H9 (cell line): ENCODE measurements at regions not wholly inside any gene's neighbourhood (a gene's known extent, or its start where the extent isn't known, plus 50 kb on each side); places are given as distances from the start of the nearest gene placed in this dataset.

Experiments
- DNase-seq: peaks from one replicate; pipeline ENCODE4 v3.0.0-alpha.2; 2017
- H2AFZ ChIP-seq: one replicate; pipeline ENCODE4 v1.6.1; 2013; ENCODE audit warnings: mild to moderate bottlenecking, low read length, control low read depth, moderate library complexity
- H2AK5ac ChIP-seq: 2 replicates; pipeline ENCODE4 v1.6.1; 2013; ENCODE audit warnings: low read length, control low read depth, mixed read lengths; ENCODE audit not compliant: insufficient read length
- H2BK120ac ChIP-seq: one replicate; pipeline ENCODE4 v1.6.1; 2013; ENCODE audit warnings: low read depth, mild to moderate bottlenecking, low read length, control low read depth, inconsistent platforms; ENCODE audit not compliant: poor library complexity, severe bottlenecking
- H2BK12ac ChIP-seq: 2 replicates; pipeline ENCODE4 v1.6.1; 2013; ENCODE audit warnings: low read length, control low read depth, mixed read lengths, low read depth; ENCODE audit not compliant: insufficient read length
- H2BK15ac ChIP-seq: 2 replicates; pipeline ENCODE4 v1.6.1; 2013; ENCODE audit warnings: low read depth, low read length, control low read depth
- H2BK20ac ChIP-seq: one replicate; pipeline ENCODE4 v1.6.1; 2013; ENCODE audit warnings: low read depth, mild to moderate bottlenecking, low read length, control low read depth, inconsistent platforms; ENCODE audit not compliant: poor library complexity, severe bottlenecking
- H2BK5ac ChIP-seq: 2 replicates; pipeline ENCODE4 v1.6.1; 2013; ENCODE audit warnings: low read length, control low read depth, mixed read lengths; ENCODE audit not compliant: insufficient read length
- H3K14ac ChIP-seq: 2 replicates; pipeline ENCODE4 v1.6.1; 2013; ENCODE audit warnings: low read length, control low read depth; ENCODE audit not compliant: insufficient read depth
- H3K18ac ChIP-seq: 2 replicates; pipeline ENCODE4 v1.6.1; 2013; ENCODE audit warnings: low read depth, mild to moderate bottlenecking, mixed read lengths, low read length, control low read depth; ENCODE audit not compliant: insufficient read length
- H3K23ac ChIP-seq: 2 replicates; pipeline ENCODE4 v1.6.1; 2013; ENCODE audit warnings: low read length, control low read depth, mixed read lengths, low read depth; ENCODE audit not compliant: insufficient read length
- H3K23me2 ChIP-seq: 2 replicates; pipeline ENCODE4 v1.6.1; 2013; ENCODE audit warnings: low read depth, mild to moderate bottlenecking, mixed read lengths, low read length, control low read depth; ENCODE audit not compliant: insufficient read length, poor library complexity, severe bottlenecking
- H3K27ac ChIP-seq: 2 replicates; pipeline ENCODE4 v1.5.1; 2013; ENCODE audit warnings: low read length, control low read depth, mixed read lengths, low read depth; ENCODE audit not compliant: insufficient read length
- H3K27me3 ChIP-seq: 2 replicates; pipeline ENCODE4 v1.6.1; 2013; ENCODE audit warnings: low read length, control low read depth, inconsistent platforms; ENCODE audit not compliant: insufficient read depth
- H3K4ac ChIP-seq: 2 replicates; pipeline ENCODE4 v1.6.1; 2013; ENCODE audit warnings: low read depth, mild to moderate bottlenecking, control low read depth, inconsistent platforms, low read length, moderate library complexity
- H3K4me1 ChIP-seq: 2 replicates; pipeline ENCODE4 v1.6.1; 2013; ENCODE audit warnings: low read length, control low read depth, inconsistent platforms; ENCODE audit not compliant: insufficient read depth
- H3K4me2 ChIP-seq: 2 replicates; pipeline ENCODE4 v1.6.1; 2013; ENCODE audit warnings: low read length, control low read depth, mixed read lengths; ENCODE audit not compliant: insufficient read length, insufficient read depth
- H3K56ac ChIP-seq: 2 replicates; pipeline ENCODE4 v1.6.1; 2013; ENCODE audit warnings: low read depth, mild to moderate bottlenecking, mixed read lengths, low read length, control low read depth; ENCODE audit not compliant: insufficient read length
- H3K79me1 ChIP-seq: 2 replicates; pipeline ENCODE4 v1.6.1; 2013; ENCODE audit warnings: low read depth, mild to moderate bottlenecking, moderate library complexity, low read length, control low read depth, inconsistent platforms; ENCODE audit not compliant: insufficient read depth, poor library complexity, severe bottlenecking
- H3K79me2 ChIP-seq: 2 replicates; pipeline ENCODE4 v1.6.1; 2013; ENCODE audit warnings: low read length, control low read depth, inconsistent platforms; ENCODE audit not compliant: insufficient read depth
- H3K9ac ChIP-seq: 2 replicates; pipeline ENCODE4 v1.6.1; 2013; ENCODE audit warnings: low read length, control low read depth, mixed read lengths; ENCODE audit not compliant: insufficient read length; ENCODE audit errors: extremely low read depth
- H3K9me3 ChIP-seq: one replicate; pipeline ENCODE4 v1.6.1; 2013; ENCODE audit warnings: low read depth, low read length, inconsistent platforms; ENCODE audit not compliant: control insufficient read depth
- H3T11ph ChIP-seq: one replicate; pipeline ENCODE4 v1.6.1; 2013; ENCODE audit warnings: mild to moderate bottlenecking, low read length, control low read depth, inconsistent platforms
- H4K20me1 ChIP-seq: one replicate; pipeline ENCODE4 v1.6.1; 2013; ENCODE audit not compliant: control insufficient read depth, insufficient read length, insufficient read depth
- H4K5ac ChIP-seq: 2 replicates; pipeline ENCODE4 v1.6.1; 2013; ENCODE audit warnings: low read depth, mild to moderate bottlenecking, mixed read lengths, low read length, control low read depth; ENCODE audit not compliant: insufficient read length
- H4K8ac ChIP-seq: replicated peaks from 2 replicates; pipeline ENCODE4 v1.6.1; 2013; ENCODE audit warnings: low read length, control low read depth, mixed read lengths, low read depth; ENCODE audit not compliant: insufficient read length
- H4K91ac ChIP-seq: 2 replicates; pipeline ENCODE4 v1.6.1; 2013; ENCODE audit warnings: low read depth, mild to moderate bottlenecking, moderate library complexity, mixed read lengths, low read length, control low read depth; ENCODE audit not compliant: insufficient read length
- H3K27ac Mint-ChIP-seq, 3 experiments: 2 replicates in 2 of 3; 3 replicates in 1 of 3; pipeline ENCODE4 v1.8.0; 2020 to 2021; ENCODE audit warnings: mixed read lengths in 3 of 3, mild to moderate bottlenecking in 1 of 3, moderate library complexity in 1 of 3
- H3K27me3 Mint-ChIP-seq: 2 replicates; pipeline ENCODE4 v1.8.0; 2021; ENCODE audit warnings: low read depth, mild to moderate bottlenecking, moderate library complexity, mixed read lengths
- H3K36me3 Mint-ChIP-seq, 3 experiments: 2 replicates in 2 of 3; 3 replicates in 1 of 3; pipeline ENCODE4 v1.8.0; 2020 to 2021; ENCODE audit warnings: low read depth in 3 of 3, mixed read lengths in 3 of 3; ENCODE audit not compliant: insufficient read depth in 1 of 3
- H3K4me1 Mint-ChIP-seq, 2 experiments: 2 replicates each; pipeline ENCODE4 v1.8.0; 2020; ENCODE audit warnings: mixed read lengths in 2 of 2
- H3K4me3 Mint-ChIP-seq, 2 experiments: 2 replicates in 1 of 2; 3 replicates in 1 of 2; pipeline ENCODE4 v1.8.0; 2020 to 2021; ENCODE audit warnings: mild to moderate bottlenecking in 2 of 2, mixed read lengths in 2 of 2, moderate library complexity in 1 of 2
- H3K9me3 Mint-ChIP-seq, 2 experiments: 2 replicates in 1 of 2; 3 replicates in 1 of 2; pipeline ENCODE4 v1.8.0; 2020; ENCODE audit warnings: mild to moderate bottlenecking in 2 of 2, mixed read lengths in 2 of 2, moderate library complexity in 1 of 2
- CTCF ChIP-seq: fragments of 200-600 bp; sonication (generic); conservative IDR thresholded peaks from 3 replicates; pipeline ENCODE4 v1.8.0; 2021; ENCODE audit warnings: antibody characterized with exemption, mild to moderate bottlenecking
- WGBS: extraction: QIAGEN DNeasy Blood & Tissue Kit; methylation state at CpG from one replicate; pipeline ENCODE4 v1.1.7; 2013; ENCODE audit warnings: missing lambda C conversion rate, low lambda C conversion rate, mixed read lengths; ENCODE audit not compliant: insufficient read length; ENCODE audit errors: extremely low coverage; 5-methylcytosine and 5-hydroxymethylcytosine counted together

GRCh38 chr6:134636186-134636799 lies 313.6 kb downstream of the ALDH8A1 start:
- no peak overlapping the region for H2BK15ac ChIP-seq
- no peak overlapping the region for H2BK20ac ChIP-seq
- H3K79me2 ChIP-seq = no peaks in the 10 kb centered on the region
- no peak overlapping the region for H3K56ac ChIP-seq
- no peak overlapping the region for H2AFZ ChIP-seq
- no CpG with 5 or more reads among the region's 7 CpGs for WGBS
- H3K14ac ChIP-seq = no peak overlapping the region
- H4K91ac ChIP-seq = no peak overlapping the region
- H3K79me1 ChIP-seq = no peaks in the 10 kb centered on the region
- Mint-ChIP-seq H3K4me3 (no peak overlapping the region; a peak in 1 of 5 replicates), H3K27ac (no peak overlapping the region), H3K4me1 (peaks cover 15 to 16% of the 10 kb centered on the region in 2 experiments), H3K27me3 (no peaks in the 10 kb centered on the region), H3K36me3 (peaks cover 0 to 6% (median 2%) of the 10 kb centered on the region in 3 experiments; a peak in 1 of 7 replicates), H3K9me3 (peaks cover 0 to 2% of the 10 kb centered on the region in 2 experiments; a peak in 2 of 5 replicates)
- no peaks in the 10 kb centered on the region for H3K9me3 ChIP-seq
- H3K27me3 ChIP-seq = no peaks in the 10 kb centered on the region
- no peak overlapping the region for H2AK5ac ChIP-seq
- no peak overlapping the region for H3K27ac ChIP-seq
- H4K20me1 ChIP-seq = no peaks in the 10 kb centered on the region
- H3T11ph ChIP-seq = no peak overlapping the region
- no peak overlapping the region for H3K4me2 ChIP-seq
- no peak overlapping the region for H2BK5ac ChIP-seq
- H3K23ac ChIP-seq = no peak overlapping the region
- no peak overlapping the region for H2BK12ac ChIP-seq
- TF ChIP-seq CTCF = no peak
- no peak overlapping the region for H2BK120ac ChIP-seq
- H3K18ac ChIP-seq = no peak overlapping the region
- H4K5ac ChIP-seq = no peak overlapping the region
- no peaks in the 10 kb centered on the region for H3K23me2 ChIP-seq
- 0 out of 2 replicates have a peak, but pooled peaks cover 6% of the 10 kb centered on the region for H3K4me1 ChIP-seq
- H3K9ac ChIP-seq = no peak overlapping the region
- DNase-seq = no peak
- H3K4ac ChIP-seq = no peak overlapping the region
- no peak overlapping the region for H4K8ac ChIP-seq
